H1 (cell line): ENCODE measurements at regions not wholly inside any gene's neighbourhood (a gene's known extent, or its start where the extent isn't known, plus 50 kb on each side); places are given as distances from the start of the nearest gene placed in this dataset.

Experiments used
- CEBPB ChIP-seq: IDR thresholded peaks from 2 replicates; pipeline ENCODE4 v1.6.1; 2012; ENCODE audit warnings: low read depth, low read length
- CHD1 ChIP-seq: IDR thresholded peaks from 2 replicates; pipeline ENCODE4 v1.6.1; 2012; ENCODE audit warnings: low read depth, low read length, improper control_type of control experiment
- CTBP2 ChIP-seq: IDR thresholded peaks from 2 replicates; pipeline ENCODE4 v1.7.0; 2011; ENCODE audit warnings: borderline replicate concordance, mild to moderate bottlenecking, moderate library complexity, mixed read lengths, low read length; ENCODE audit not compliant: insufficient read depth, insufficient read length
- EGR1 ChIP-seq: IDR thresholded peaks from 2 replicates; pipeline ENCODE4 v1.6.1; 2011; ENCODE audit warnings: low read depth, low read length, borderline replicate concordance
- GABPA ChIP-seq: IDR thresholded peaks from 2 replicates; pipeline ENCODE4 v1.6.1; 2011; ENCODE audit warnings: mild to moderate bottlenecking, low read length, moderate library complexity, borderline replicate concordance; ENCODE audit not compliant: insufficient read depth
- HDAC2 ChIP-seq, 2 experiments: fragments of 300-600 bp in 1 of 2; sonication (generic) in 1 of 2; IDR thresholded peaks; 2 replicates each; pipeline ENCODE4 v1.6.1; 2011 to 2012; ENCODE audit warnings: low read depth in 2 of 2, low read length in 2 of 2, mild to moderate bottlenecking in 2 of 2, moderate library complexity in 2 of 2, borderline replicate concordance in 1 of 2, inconsistent platforms in 1 of 2
- HDAC6 ChIP-seq: IDR thresholded peaks from one replicate; pipeline ENCODE4 v1.7.1; 2012; ENCODE audit warnings: low read depth, mild to moderate bottlenecking, inconsistent platforms, low read length, moderate library complexity
- KDM1A ChIP-seq: fragments of 200-600, 300-600 bp; sonication (generic); IDR thresholded peaks from 2 replicates; pipeline ENCODE4 v1.7.1; 2016; ENCODE audit warnings: mild to moderate bottlenecking, low read length, borderline replicate concordance
- USF2 ChIP-seq: IDR thresholded peaks from 2 replicates; pipeline ENCODE4 v1.6.1; 2011; ENCODE audit warnings: low read length, improper control_type of control experiment

- TF ChIP-seq CHD1: no peak
- no peak for TF ChIP-seq CTBP2
- no peak for TF ChIP-seq HDAC6
- no peak for TF ChIP-seq GABPA
- TF ChIP-seq KDM1A: no peak
- TF ChIP-seq EGR1: no peak
- no peak for TF ChIP-seq CEBPB
- TF ChIP-seq USF2: no peak
- TF ChIP-seq HDAC2 (IDR thresholded peaks at IDR 0.05; ENCODE audit: borderline replicate concordance in 1 of 2, low read depth in 2 of 2, low read length in 2 of 2): no peak
These were observed 76.5 kb upstream of the RAB6C start (continued) for GRCh38 chr2:129902731-129903585.
